Natural killer cell treated with Interleukin-12 subunit alpha and Interleukin-12 subunit beta and Interleukin-15 and Interleukin-18, amount 100 ng/mL, for 72 hours (primary cell): ENCODE measurements at regions not wholly inside any gene's neighbourhood (a gene's known extent, or its start where the extent isn't known, plus 50 kb on each side); places are given as distances from the start of the nearest gene placed in this dataset.

Experiments used
- ATAC-seq, 2 donors: fragments of 150-1000 bp; cut with Tn5 transposase in 1 of 2; sonication (Bioruptor Pico), chemical (Tn5 transposase) in 1 of 2; 2 replicates each; pipeline ENCODE4 v1.10.0; 2021
- DNase-seq: peaks from one replicate; pipeline ENCODE4 v3.0.0; 2022; ENCODE audit warnings: low spot score
- H3K27ac Mint-ChIP-seq, 2 donors: 1 replicate in 1 of 2; 2 replicates in 1 of 2; pipeline ENCODE4 v1.8.0; 2022; ENCODE audit warnings: mixed read lengths in 2 of 2, mild to moderate bottlenecking in 1 of 2, moderate library complexity in 1 of 2
- H3K27me3 Mint-ChIP-seq, 2 donors: 1 replicate in 1 of 2; 2 replicates in 1 of 2; pipeline ENCODE4 v1.8.0; 2022; ENCODE audit warnings: mixed read lengths in 2 of 2
- H3K36me3 Mint-ChIP-seq: one replicate; pipeline ENCODE4 v1.8.0; 2022; ENCODE audit warnings: mixed read lengths
- H3K4me1 Mint-ChIP-seq, 2 donors: 1 replicate in 1 of 2; 2 replicates in 1 of 2; pipeline ENCODE4 v1.8.0; 2022; ENCODE audit warnings: low read depth in 2 of 2, mixed read lengths in 2 of 2, mild to moderate bottlenecking in 1 of 2
- H3K4me3 Mint-ChIP-seq: one replicate; pipeline ENCODE4 v1.8.0; 2022; ENCODE audit warnings: mixed read lengths
- H3K9me3 Mint-ChIP-seq: 2 replicates; pipeline ENCODE4 v1.8.0; 2022; ENCODE audit warnings: mixed read lengths

- Mint-ChIP-seq H3K9me3 (no peaks in the 10 kb centered on the region), H3K4me1 (no peaks in the 10 kb centered on the region), H3K36me3 (no peaks in the 10 kb centered on the region), H3K27me3 (no peaks in the 10 kb centered on the region), H3K27ac (no peak overlapping the region), H3K4me3 (no peak overlapping the region)
- DNase-seq (no peak), ATAC-seq (peak in 1 of 2 donors; percentile 24)
Measured at GRCh38 chr7:101698964-101699363, 69.9 kb upstream of the MYL10 start.

DNA sequence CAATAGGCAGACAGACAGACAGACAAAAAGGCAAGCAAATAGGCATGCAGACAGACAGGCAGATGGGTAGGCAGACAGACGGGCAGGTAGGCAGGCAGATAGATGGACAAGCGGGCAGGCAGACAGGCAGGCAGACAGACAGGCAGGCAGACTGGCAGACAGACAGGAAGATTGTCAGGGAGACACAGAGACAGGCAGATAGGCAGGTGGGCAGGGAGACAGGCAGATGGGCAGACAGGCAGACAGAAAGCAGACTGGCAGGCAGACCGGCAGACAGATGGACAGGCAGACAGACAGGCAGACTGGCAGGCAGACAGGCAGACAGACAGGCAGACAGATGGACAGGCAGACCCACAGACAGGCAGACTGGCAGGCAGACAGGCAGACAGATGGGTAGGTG lies 70.3 kb upstream of the MYL10 start:
- no peaks in the 10 kb centered on the region for H3K9me3 Mint-ChIP-seq
- no peaks in the 10 kb centered on the region for H3K4me1 Mint-ChIP-seq

DNA sequence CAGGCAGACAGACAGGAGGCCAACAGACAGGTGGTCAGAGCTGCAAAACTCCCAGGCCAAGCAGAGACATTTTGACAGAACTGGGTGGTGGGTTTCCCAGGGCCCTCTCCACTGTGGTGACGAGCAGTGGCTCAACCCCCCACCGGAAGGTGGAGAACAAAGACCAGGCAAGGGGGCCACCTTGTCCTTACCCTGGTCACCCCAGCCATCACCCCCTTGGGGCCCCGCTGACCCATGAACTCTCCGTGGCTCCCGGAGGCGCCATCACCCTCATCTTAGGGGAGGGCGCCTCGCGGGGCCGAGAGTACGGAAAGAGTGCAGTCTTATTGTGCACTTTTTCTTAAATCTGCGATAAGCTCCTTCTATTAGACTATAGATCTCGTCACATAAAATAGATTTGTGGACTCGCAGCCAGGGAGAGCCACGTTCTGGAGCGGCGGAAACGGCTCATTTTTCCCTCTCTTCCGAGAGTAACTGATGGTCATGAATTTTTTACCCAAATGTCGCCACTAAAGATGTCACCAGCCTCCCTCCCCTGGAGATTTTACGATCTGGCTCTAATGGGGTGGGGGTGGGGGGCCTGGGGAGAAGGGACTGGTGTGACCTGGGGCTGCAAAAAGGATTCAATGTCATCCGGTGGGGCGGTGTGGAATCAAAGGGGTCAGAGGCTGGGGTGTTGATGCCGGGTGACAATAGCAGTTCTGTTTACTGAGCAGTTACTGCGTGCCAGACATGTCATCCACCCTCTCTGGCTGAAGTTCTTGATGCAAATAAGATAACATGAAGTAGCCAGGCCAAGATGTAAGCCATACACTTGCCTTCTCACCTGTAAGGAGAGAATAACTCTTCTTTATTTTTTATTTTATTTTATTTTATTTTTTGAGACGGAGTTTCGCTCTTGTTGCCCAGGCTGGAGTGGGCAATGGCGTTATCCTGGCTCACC lies 71.1 kb upstream of the MYL10 start:
- ATAC-seq = no peak
- Mint-ChIP-seq H3K4me3 (no peak overlapping the region), H3K27ac (no peak overlapping the region), H3K27me3 (no peaks in the 10 kb centered on the region), H3K4me1 (no peaks in the 10 kb centered on the region), H3K36me3 (no peaks in the 10 kb centered on the region), H3K9me3 (no peaks in the 10 kb centered on the region)
- peak; percentile 53 for DNase-seq

More for the DNA sequence above, 70.3 kb upstream of the MYL10 start:
- Mint-ChIP-seq H3K27ac (no peak overlapping the region), H3K4me3 (no peak overlapping the region), H3K27me3 (no peaks in the 10 kb centered on the region), H3K36me3 (no peaks in the 10 kb centered on the region)
- DNase-seq (no peak), ATAC-seq (no peak)

DNA sequence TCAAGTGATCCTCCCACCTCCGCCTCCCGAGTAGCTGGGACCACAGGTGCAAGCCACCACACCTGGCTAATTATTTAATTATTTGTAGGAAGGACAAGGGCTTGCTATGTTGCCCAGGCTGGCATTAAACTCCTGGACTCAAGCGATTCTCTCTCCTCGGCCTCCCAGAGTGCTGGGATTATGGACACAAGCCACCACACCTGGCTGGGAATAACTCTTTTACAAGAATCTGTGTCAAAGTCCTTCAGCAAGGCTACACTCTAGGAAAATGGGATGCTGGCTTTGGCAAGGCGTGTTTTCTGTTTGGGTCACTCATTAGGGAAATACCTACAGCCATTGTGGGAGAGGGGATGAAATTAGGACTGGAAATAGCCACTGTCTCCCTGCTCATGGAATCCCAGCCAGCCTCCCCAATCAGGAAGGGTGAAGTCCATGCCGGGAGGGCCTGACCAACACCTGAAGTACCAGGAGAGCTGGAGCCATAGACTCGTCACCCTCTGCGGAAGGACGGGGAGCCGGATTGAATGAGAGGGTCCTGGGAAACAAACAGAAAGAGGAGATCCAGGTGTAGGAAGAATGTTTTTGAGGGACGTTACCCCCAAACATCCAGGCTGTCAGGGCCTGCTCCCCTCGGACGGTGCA lies 72.2 kb upstream of the MYL10 start:
- no peaks in the 10 kb centered on the region for H3K4me1 Mint-ChIP-seq
- no peak overlapping the region for H3K4me3 Mint-ChIP-seq
- H3K27ac Mint-ChIP-seq = no peak overlapping the region
- H3K27me3 Mint-ChIP-seq = peaks cover 0 to 3% of the 10 kb centered on the region in 2 donors
- no peaks in the 10 kb centered on the region for H3K36me3 Mint-ChIP-seq
- no peaks in the 10 kb centered on the region for H3K9me3 Mint-ChIP-seq
- ATAC-seq = no peak
- peak; percentile 3 for DNase-seq

DNA sequence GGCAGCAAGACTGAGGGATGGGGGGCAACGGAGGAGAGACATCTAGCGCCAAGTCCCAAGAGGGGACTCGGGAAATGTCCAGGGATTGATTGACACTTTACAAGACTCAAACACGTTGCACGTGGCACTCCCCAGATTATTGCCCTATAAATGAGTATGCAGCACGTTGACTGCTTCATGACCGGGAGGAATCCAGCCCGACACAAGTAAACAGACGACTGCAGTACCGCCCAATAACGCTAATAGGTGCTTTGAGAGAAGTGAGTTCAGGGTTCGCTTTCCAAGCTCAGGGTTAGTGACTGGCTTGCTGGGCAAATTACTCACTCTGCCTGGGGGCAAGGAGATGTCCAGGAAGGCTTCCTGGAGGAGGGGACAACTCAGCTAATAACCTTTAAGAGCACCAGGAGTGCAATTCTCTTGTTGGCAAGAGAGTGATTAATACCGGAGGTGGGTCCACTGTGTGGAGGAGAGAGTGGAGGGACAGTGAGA lies 73.3 kb upstream of the MYL10 start:
- peaks cover 3 to 5% of the 10 kb centered on the region in 2 donors for H3K27me3 Mint-ChIP-seq
- no peaks in the 10 kb centered on the region for H3K4me1 Mint-ChIP-seq
- no peaks in the 10 kb centered on the region for H3K36me3 Mint-ChIP-seq
- DNase-seq (no peak), ATAC-seq (no peak)
- no peaks in the 10 kb centered on the region for H3K9me3 Mint-ChIP-seq
- H3K4me3 Mint-ChIP-seq = no peak overlapping the region
- H3K27ac Mint-ChIP-seq = no peak overlapping the region

- Mint-ChIP-seq H3K27me3 (peaks cover 6 to 7% of the 10 kb centered on the region in 2 donors), H3K4me3 (no peak overlapping the region), H3K4me1 (no peaks in the 10 kb centered on the region), H3K9me3 (no peaks in the 10 kb centered on the region), H3K36me3 (no peaks in the 10 kb centered on the region), H3K27ac (no peak overlapping the region)
- DNase-seq (peak; percentile 2), ATAC-seq (no peak)
Measured at GRCh38 chr7:101705331-101705730, 76.2 kb upstream of the MYL10 start.

DNA sequence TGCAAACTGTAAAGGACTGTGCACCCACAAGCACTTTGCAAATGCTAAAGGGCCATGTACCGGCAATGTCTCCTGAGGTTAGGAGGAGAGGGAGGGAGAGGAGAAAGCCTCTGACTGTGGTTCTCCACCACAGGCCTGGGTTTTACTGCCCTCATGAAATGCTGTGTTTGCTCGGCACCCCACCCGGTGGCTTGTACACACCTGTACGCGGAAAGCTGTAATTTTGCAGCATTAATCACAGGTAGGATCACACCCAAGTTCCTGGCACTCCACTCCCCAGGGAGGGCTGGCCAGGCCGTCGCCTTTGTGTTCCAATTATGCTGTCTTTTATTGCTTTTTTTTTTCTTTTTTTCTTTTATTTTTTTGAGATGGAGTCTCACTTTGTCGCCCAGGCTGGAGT lies 78.5 kb upstream of the MYL10 start:
- Mint-ChIP-seq H3K36me3 (no peaks in the 10 kb centered on the region), H3K27ac (no peak overlapping the region), H3K27me3 (peaks cover 6 to 7% of the 10 kb centered on the region in 2 donors), H3K4me1 (no peaks in the 10 kb centered on the region), H3K9me3 (no peaks in the 10 kb centered on the region), H3K4me3 (no peak overlapping the region)
- DNase-seq (no peak), ATAC-seq (peak in 1 of 2 donors; percentile 32)

GRCh38 chr7:101708223-101708622 lies 79.1 kb upstream of the MYL10 start:
- Mint-ChIP-seq H3K27ac (no peak overlapping the region), H3K4me3 (no peak overlapping the region), H3K4me1 (no peaks in the 10 kb centered on the region), H3K27me3 (peaks cover 6 to 7% of the 10 kb centered on the region in 2 donors), H3K36me3 (no peaks in the 10 kb centered on the region), H3K9me3 (no peaks in the 10 kb centered on the region)
- DNase-seq = no peak
- peak in 1 of 2 donors; percentile 51 for ATAC-seq

GRCh38 chr7:101712652-101713051 lies 83.6 kb upstream of the MYL10 start:
- H3K36me3 Mint-ChIP-seq = no peaks in the 10 kb centered on the region
- no peak overlapping the region for H3K4me3 Mint-ChIP-seq
- DNase-seq = no peak
- H3K27me3 Mint-ChIP-seq = peaks cover 0 to 4% of the 10 kb centered on the region in 2 donors
- no peak for ATAC-seq
- H3K27ac Mint-ChIP-seq = no peak overlapping the region
- no peaks in the 10 kb centered on the region for H3K9me3 Mint-ChIP-seq
- peaks cover 0 to 3% of the 10 kb centered on the region in 2 donors for H3K4me1 Mint-ChIP-seq

GRCh38 chr7:101714097-101714496 lies 85.0 kb upstream of the MYL10 start:
- no peaks in the 10 kb centered on the region for H3K9me3 Mint-ChIP-seq
- ATAC-seq (no peak), DNase-seq (no peak)
- H3K4me1 Mint-ChIP-seq = peaks cover 0 to 4% of the 10 kb centered on the region in 2 donors
- no peak overlapping the region for H3K4me3 Mint-ChIP-seq
- H3K27me3 Mint-ChIP-seq = peaks cover 0 to 2% of the 10 kb centered on the region in 2 donors
- H3K27ac Mint-ChIP-seq = no peak overlapping the region
- H3K36me3 Mint-ChIP-seq = no peaks in the 10 kb centered on the region

DNA sequence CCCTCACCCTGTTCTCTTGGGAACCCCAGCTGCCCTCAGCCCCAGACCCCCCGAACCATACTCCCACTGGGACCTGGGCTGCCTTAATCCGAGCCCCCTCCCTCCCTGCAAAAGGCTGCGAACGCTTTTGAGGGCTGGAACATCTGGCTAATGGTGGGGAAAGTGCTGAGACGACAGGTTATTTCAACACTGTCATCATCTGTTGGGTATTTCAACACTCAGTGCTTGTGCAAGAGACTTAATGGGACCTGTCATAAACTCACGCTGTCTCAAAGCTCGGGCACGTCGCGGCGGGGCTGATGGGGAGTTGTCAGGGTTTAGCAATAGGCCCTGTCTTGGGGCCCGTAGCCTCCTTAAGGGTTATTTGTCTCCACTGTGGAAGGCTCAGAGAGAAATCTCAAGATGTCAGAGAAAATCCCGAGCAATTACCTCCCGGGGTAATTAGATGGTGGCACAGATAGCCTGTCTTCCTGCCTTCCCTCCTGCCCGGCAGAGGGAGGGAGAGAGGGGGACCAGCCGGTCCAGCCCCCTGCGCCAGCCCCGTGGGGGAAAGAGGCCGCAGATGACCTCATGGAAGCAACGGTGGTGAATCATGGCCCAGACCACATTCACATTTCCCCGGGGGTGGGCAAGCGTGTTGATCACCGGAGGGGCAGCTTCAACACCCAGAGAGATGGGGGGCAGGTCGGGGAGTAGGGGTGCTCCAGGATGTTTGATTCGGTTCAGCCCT lies 88.7 kb upstream of the MYL10 start:
- H3K27ac Mint-ChIP-seq = peak overlapping the region; percentile 67 to 88
- no peaks in the 10 kb centered on the region for H3K27me3 Mint-ChIP-seq

DNA sequence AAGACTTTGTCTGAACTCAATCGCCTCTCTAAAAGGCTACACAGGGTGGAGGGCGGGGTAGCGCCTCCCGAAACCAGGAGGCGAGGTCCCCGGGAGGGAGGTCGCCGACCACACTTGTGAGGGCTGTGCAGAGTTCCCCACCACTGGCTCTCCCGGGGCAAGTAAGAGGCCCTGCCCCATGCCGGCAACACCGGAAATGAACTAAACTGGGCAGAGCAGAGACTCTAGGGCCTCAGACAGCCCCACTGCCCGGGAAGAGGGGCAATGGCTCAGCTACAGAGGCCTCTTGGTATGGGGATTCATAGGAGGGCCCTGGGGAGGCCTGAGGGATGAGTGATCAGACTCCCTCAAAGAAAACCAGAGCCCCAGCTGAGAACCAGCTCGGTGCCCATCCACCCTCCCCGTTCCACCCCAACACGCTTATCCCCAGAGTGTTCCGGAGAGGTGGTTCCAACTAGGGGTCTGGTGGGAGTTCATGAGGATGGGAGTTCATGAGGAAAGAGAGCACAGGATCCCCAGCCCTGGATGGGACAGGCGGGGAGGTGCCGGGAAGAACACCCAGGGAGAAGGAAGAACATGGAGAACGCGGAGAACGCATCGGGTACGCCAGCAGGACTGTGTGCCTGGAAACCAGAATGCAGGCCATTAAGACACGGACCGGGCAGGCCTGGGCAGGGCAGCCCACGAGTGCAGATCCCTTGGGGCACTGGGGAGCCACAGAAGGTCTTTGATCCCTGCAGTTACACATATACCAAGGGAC lies 89.4 kb upstream of the MYL10 start:
- ATAC-seq = peak in 1 of 2 donors; percentile 30
- peaks cover 0 to 4% of the 10 kb centered on the region in 2 donors for H3K4me1 Mint-ChIP-seq
- DNase-seq = no peak
- no peaks in the 10 kb centered on the region for H3K9me3 Mint-ChIP-seq
- H3K27me3 Mint-ChIP-seq = no peaks in the 10 kb centered on the region
- no peaks in the 10 kb centered on the region for H3K36me3 Mint-ChIP-seq
- peak overlapping the region in 1 of 2 donors; percentile 67 for H3K27ac Mint-ChIP-seq
- no peak overlapping the region for H3K4me3 Mint-ChIP-seq

More for the DNA sequence above, 88.7 kb upstream of the MYL10 start:
- DNase-seq (no peak), ATAC-seq (peak; percentile 70 to 81)
- Mint-ChIP-seq H3K4me3 (peak overlapping the region; percentile 59), H3K4me1 (peaks cover 0 to 4% of the 10 kb centered on the region in 2 donors), H3K9me3 (no peaks in the 10 kb centered on the region), H3K36me3 (no peaks in the 10 kb centered on the region)

DNA sequence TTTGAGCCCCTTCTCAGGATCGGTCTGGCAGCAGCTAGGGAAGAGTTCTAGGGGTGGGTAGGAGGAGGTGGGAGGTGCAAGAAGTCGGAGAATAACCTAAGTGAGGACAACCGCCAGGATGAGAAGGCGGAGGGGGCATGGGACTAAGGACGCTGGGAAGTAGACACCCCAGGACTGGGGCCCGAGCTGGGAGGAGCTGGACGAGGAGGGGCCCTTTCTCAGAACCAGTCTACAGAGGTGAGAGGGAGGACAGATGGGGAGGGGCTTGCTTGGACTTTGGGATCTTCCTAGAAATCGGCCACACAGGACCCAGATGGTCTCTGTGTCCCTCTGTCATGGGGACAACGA lies 90.0 kb upstream of the MYL10 start:
- no peaks in the 10 kb centered on the region for H3K27me3 Mint-ChIP-seq
- H3K27ac Mint-ChIP-seq = peak overlapping the region in 1 of 2 donors; percentile 67

More for the DNA sequence above, 90.0 kb upstream of the MYL10 start:
- Mint-ChIP-seq H3K4me3 (no peak overlapping the region), H3K36me3 (no peaks in the 10 kb centered on the region), H3K9me3 (no peaks in the 10 kb centered on the region), H3K4me1 (peaks cover 0 to 4% of the 10 kb centered on the region in 2 donors)
- DNase-seq = no peak
- no peak for ATAC-seq
